HepG2 (cell line): ENCODE measurements at regions not wholly inside any gene's neighbourhood (a gene's known extent, or its start where the extent isn't known, plus 50 kb on each side); places are given as distances from the start of the nearest gene placed in this dataset.

ENCODE experiments used
- CREB1 ChIP-seq, 2 experiments: fragments of 450-650 bp in 1 of 2; IDR thresholded peaks; 2 replicates each; pipeline ENCODE4 v1.6.1; 2016 to 2017; ENCODE audit warnings: control low read depth in 1 of 2, mild to moderate bottlenecking in 1 of 2, missing compliant biosample characterization in 1 of 2, missing genetic modification characterization in 1 of 2
- E2F2 ChIP-seq: sonication (generic); formaldehyde crosslinking; IDR thresholded peaks from 2 replicates; pipeline ENCODE4 v1.4.0; 2020; ENCODE audit warnings: missing genetic modification reagents, borderline replicate concordance
- EZH2 ChIP-seq: conservative IDR thresholded peaks from 2 replicates; pipeline ENCODE4 v1.6.1; 2012; ENCODE audit warnings: mild to moderate bottlenecking, low read depth, low read length, moderate library complexity
- HNF4G ChIP-seq, 2 experiments: sonication (generic) in 1 of 2; formaldehyde crosslinking in 1 of 2; IDR thresholded peaks; 2 replicates each; pipeline versions ENCODE4 v1.4.0 to v1.6.1; 2011 to 2020; ENCODE audit warnings: borderline replicate concordance in 2 of 2, low read depth in 2 of 2, mild to moderate bottlenecking in 2 of 2, low read length in 1 of 2, missing genetic modification reagents in 1 of 2, moderate library complexity in 1 of 2
- MAF1 ChIP-seq: sonication (generic); formaldehyde crosslinking; IDR thresholded peaks from 2 replicates; pipeline ENCODE4 v1.5.0; 2020; ENCODE audit warnings: missing genetic modification reagents, borderline replicate concordance
- MIXL1 ChIP-seq: IDR thresholded peaks from 2 replicates; pipeline ENCODE4 v1.6.1; 2016
- RBM39 ChIP-seq: fragments of 200-400 bp; formaldehyde crosslinking; IDR thresholded peaks from one replicate; pipeline ENCODE4 v1.6.1; 2018; ENCODE audit warnings: antibody characterized with exemption, mild to moderate bottlenecking, low read depth, low read length; ENCODE audit not compliant: poor library complexity, severe bottlenecking
- RERE ChIP-seq: IDR thresholded peaks from 2 replicates; pipeline ENCODE4 v1.6.1; 2016; ENCODE audit warnings: low read depth, missing genetic modification reagents, missing compliant biosample characterization
- SNAI1 ChIP-seq: sonication (generic); formaldehyde crosslinking; IDR thresholded peaks from 2 replicates; pipeline ENCODE4 v1.5.0; 2020; ENCODE audit warnings: mild to moderate bottlenecking, missing genetic modification reagents, borderline replicate concordance
- SP2 ChIP-seq: sonication (generic); formaldehyde crosslinking; IDR thresholded peaks from 2 replicates; pipeline ENCODE4 v1.5.1; 2020; ENCODE audit warnings: mild to moderate bottlenecking, missing genetic modification reagents
- ZBTB25 ChIP-seq: IDR thresholded peaks from 2 replicates; pipeline ENCODE4 v1.6.1; 2018; ENCODE audit warnings: missing genetic modification reagents
- ZNF160 ChIP-seq: sonication (generic); formaldehyde crosslinking; IDR thresholded peaks from 2 replicates; pipeline ENCODE4 v1.8.0; 2022; ENCODE audit warnings: mild to moderate bottlenecking, inconsistent platforms, missing genetic modification reagents
- ZNF253 ChIP-seq: sonication (generic); formaldehyde crosslinking; IDR thresholded peaks from 2 replicates; pipeline ENCODE4 v1.8.0; 2022; ENCODE audit warnings: mild to moderate bottlenecking, missing genetic modification reagents, borderline replicate concordance
- ZNF260 ChIP-seq: sonication (generic); formaldehyde crosslinking; IDR thresholded peaks from 2 replicates; pipeline ENCODE4 v1.4.0; 2020; ENCODE audit warnings: missing genetic modification reagents, low read depth, mild to moderate bottlenecking, borderline replicate concordance
- ZNF326 ChIP-seq: sonication (generic); formaldehyde crosslinking; IDR thresholded peaks from 2 replicates; pipeline ENCODE4 v1.4.0; 2020; ENCODE audit warnings: missing genetic modification reagents, borderline replicate concordance
- ZNF335 ChIP-seq: sonication (generic); formaldehyde crosslinking; IDR thresholded peaks from 2 replicates; pipeline ENCODE4 v1.4.0; 2020; ENCODE audit warnings: missing genetic modification reagents
- ZNF7 ChIP-seq: IDR thresholded peaks from 2 replicates; pipeline ENCODE4 v1.6.1; 2016; ENCODE audit warnings: missing biosample characterization, missing genetic modification reagents
- ZSCAN20 ChIP-seq: sonication (generic); formaldehyde crosslinking; IDR thresholded peaks from 2 replicates; pipeline ENCODE4 v1.4.0; 2020; ENCODE audit warnings: missing genetic modification reagents, mild to moderate bottlenecking, borderline replicate concordance
- TF ChIP-seq, protein P1 (sequence below): sonication (generic); formaldehyde crosslinking; IDR thresholded peaks from 2 replicates; pipeline ENCODE4 v1.5.1; 2020; ENCODE audit warnings: missing genetic modification reagents, mild to moderate bottlenecking, borderline replicate concordance

GRCh38 chr12:92070864-92071445 lies 74.7 kb downstream of the BTG1 start (continued):
- TF ChIP-seq E2F2 (CRISPR knock-in tag) (no peak), ZNF253 (CRISPR knock-in tag) (no peak), ZSCAN20 (no peak), RERE (CRISPR knock-in tag) (peak; percentile 80), MIXL1 (peak; percentile 95), ZNF7 (CRISPR knock-in tag) (no peak), ZNF260 (no peak), ZBTB25 (CRISPR knock-in tag) (peak; percentile 89; the same call in 1 of the 2 replicates), ZNF335 (CRISPR knock-in tag) (0 out of 2 replicates have a peak, but pooled peaks have one; percentile 61), HNF4G (IDR thresholded peaks at IDR 0.05; ENCODE audit: borderline replicate concordance, low read depth, low read length) (peak; percentile 95), HNF4G (CRISPR knock-in tag; IDR thresholded peaks at IDR 0.05; ENCODE audit: borderline replicate concordance, low read depth) (peak; percentile 90; the same call in 1 of the 2 replicates), SP2 (CRISPR knock-in tag) (no peak), CREB1 (IDR thresholded peaks at IDR 0.05) (no peak), CREB1 (CRISPR knock-in tag; IDR thresholded peaks at IDR 0.05) (peak; percentile 75; the same call in 1 of the 2 replicates), ZNF160 (CRISPR knock-in tag) (no peak), MAF1 (CRISPR knock-in tag) (no peak), ZNF326 (CRISPR knock-in tag) (no peak), SNAI1 (CRISPR knock-in tag) (no peak), RBM39 (no peak), EZH2 (no peak)
- TF ChIP-seq, protein P1, sequence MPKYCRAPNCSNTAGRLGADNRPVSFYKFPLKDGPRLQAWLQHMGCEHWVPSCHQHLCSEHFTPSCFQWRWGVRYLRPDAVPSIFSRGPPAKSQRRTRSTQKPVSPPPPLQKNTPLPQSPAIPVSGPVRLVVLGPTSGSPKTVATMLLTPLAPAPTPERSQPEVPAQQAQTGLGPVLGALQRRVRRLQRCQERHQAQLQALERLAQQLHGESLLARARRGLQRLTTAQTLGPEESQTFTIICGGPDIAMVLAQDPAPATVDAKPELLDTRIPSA (CRISPR knock-in tag) = no peak
